RWPE1 (cell line): ENCODE measurements at regions not wholly inside any gene's neighbourhood (a gene's known extent, or its start where the extent isn't known, plus 50 kb on each side); places are given as distances from the start of the nearest gene placed in this dataset.
"Not testable (repeated sequence)": the region's sequence is repeated elsewhere in the genome, so short reads cannot be mapped to it uniquely, and the experiment has no call there.

Experiments
- CTCF ChIA-PET: fragments of 350-600 bp; sonication (Branson Sonifier 250); formaldehyde crosslinking; extraction: SDS; loops from one replicate; lab custom pipeline; 2021; lab: Yijun Ruan, JAX
- POLR2A ChIA-PET: fragments of 400-600 bp; formaldehyde crosslinking; extraction: SDS; loops from one replicate; lab custom pipeline; 2020; ENCODE audit warnings: antibody characterized with exemption; ENCODE audit not compliant: low non-redundant PET; lab: Yijun Ruan, JAX
- DNase-seq: peaks from one replicate; pipeline ENCODE4 v3.0.0; 2012; ENCODE audit warnings: low spot score
- H3K27ac ChIP-seq: fragments of 450-650 bp; 2 replicates; pipeline ENCODE4 v1.5.1; 2017
- TF ChIP-seq, protein P1 (sequence below): fragments of 450-650 bp; conservative IDR thresholded peaks from 2 replicates; pipeline ENCODE4 v1.5.1; 2017; ENCODE audit warnings: low read depth, mild to moderate bottlenecking

DNA sequence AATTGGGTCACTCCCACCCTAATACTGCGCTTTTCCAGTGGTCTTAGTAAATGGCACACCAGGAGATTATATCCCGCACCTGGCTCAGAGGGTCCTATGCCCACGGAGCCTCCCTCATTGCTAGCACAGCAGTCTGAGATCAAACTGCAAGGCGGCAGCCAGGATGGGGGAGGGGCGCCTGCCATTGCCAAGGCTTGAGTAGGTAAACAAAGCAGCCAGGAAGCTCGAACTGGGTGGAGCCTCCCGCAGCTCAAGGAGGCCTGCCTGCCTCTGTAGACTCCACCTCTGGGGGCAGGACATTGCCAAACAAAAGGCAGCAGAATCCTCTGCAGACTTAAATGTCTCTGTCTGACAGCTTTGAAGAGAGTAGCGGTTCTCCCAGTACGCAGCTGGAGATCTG lies 52.4 kb upstream of the PMPCB start:
- H3K27ac ChIP-seq, POLR2A ChIA-PET, CTCF ChIA-PET, DNase-seq: not testable (repeated sequence)

DNA sequence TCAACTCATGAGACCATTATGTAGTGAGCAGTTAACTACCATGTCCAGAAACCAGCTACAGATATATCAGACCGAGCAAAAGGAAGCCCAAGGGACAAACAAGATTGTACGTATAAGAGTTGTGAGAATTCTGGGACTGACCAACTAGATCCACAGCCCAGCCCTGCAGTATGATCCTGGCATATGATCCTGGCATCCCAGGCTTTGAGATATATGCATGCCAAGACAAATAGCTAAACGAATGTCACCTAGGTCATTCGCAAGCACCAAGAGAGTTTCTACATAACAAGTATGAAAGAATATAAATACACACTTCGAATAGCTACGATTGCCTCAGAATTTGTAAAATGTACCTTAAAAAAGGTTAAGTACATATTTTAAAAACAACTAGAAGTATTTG lies 56.4 kb upstream of the PMPCB start:
- CTCF ChIA-PET = interaction anchor here (0.6 kb wide), 1 partner anchor 815 kb away, joined by 3 read pairs; no protein-coding TSS in a partner anchor
- H3K27ac ChIP-seq = no peak overlapping the region
- TF ChIP-seq, protein P1, sequence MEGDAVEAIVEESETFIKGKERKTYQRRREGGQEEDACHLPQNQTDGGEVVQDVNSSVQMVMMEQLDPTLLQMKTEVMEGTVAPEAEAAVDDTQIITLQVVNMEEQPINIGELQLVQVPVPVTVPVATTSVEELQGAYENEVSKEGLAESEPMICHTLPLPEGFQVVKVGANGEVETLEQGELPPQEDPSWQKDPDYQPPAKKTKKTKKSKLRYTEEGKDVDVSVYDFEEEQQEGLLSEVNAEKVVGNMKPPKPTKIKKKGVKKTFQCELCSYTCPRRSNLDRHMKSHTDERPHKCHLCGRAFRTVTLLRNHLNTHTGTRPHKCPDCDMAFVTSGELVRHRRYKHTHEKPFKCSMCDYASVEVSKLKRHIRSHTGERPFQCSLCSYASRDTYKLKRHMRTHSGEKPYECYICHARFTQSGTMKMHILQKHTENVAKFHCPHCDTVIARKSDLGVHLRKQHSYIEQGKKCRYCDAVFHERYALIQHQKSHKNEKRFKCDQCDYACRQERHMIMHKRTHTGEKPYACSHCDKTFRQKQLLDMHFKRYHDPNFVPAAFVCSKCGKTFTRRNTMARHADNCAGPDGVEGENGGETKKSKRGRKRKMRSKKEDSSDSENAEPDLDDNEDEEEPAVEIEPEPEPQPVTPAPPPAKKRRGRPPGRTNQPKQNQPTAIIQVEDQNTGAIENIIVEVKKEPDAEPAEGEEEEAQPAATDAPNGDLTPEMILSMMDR = no peak
- DNase-seq = no peak
- POLR2A ChIA-PET = no interaction called here

DNA sequence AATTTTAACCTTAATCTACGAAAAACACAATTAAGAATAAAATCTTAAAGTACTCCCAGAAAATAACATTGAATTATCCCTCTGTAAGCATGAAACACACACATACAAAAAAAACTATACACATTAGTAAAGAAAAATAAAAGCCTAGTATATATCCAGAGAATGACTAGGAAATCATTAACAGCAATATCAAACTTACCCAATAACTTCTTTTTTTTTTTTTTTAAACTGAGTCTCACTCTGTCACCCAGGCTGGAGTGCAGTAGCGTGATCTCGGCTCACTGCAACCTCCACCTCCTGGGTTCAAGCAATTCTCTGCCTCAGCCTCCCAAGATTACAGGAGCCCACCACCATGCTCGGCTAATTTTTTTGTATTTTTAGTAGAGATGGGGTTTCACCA lies 61.4 kb upstream of the PMPCB start:
- DNase-seq, CTCF ChIA-PET, H3K27ac ChIP-seq, POLR2A ChIA-PET: not testable (repeated sequence)

DNA sequence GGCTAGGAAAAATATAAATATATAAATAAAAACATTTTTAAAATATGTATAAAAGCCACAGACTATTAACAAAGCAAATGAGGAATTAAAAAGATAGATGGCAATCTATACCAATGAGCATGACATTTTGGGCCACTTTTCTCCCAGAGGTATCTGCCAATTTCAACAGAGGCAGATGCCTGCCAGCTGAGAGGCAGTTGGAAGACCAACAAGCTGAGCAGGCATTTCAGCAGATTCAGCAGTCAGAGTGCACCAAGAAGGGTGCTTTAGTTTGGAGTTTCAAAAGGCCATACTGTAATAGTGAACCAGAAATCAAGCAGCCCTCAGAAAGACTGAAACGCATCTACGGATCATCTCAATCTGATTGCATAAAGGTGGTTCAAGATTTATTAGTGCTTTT lies 62.4 kb upstream of the PMPCB start:
- CTCF ChIA-PET, POLR2A ChIA-PET, DNase-seq, H3K27ac ChIP-seq: not testable (repeated sequence)

DNA sequence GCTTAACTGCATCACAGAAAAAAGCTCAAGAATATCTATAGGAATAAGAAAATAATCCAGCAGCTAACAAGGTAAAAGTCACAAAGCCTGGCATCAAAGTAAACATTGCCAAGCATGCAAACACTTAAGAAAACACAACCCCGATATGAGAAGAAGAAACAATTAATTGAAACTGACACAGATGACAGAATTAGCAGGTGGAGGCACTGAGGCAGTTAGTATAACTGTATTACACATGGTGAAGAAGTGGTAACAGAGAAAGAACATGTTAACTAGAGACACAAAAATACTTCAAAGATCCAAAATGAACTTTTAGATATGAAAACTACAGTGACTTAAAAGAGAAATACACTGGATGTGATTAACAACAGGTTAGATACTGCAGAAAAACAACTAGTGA lies 69.4 kb upstream of the PMPCB start:
- DNase-seq, POLR2A ChIA-PET, CTCF ChIA-PET, H3K27ac ChIP-seq: not testable (repeated sequence)

DNA sequence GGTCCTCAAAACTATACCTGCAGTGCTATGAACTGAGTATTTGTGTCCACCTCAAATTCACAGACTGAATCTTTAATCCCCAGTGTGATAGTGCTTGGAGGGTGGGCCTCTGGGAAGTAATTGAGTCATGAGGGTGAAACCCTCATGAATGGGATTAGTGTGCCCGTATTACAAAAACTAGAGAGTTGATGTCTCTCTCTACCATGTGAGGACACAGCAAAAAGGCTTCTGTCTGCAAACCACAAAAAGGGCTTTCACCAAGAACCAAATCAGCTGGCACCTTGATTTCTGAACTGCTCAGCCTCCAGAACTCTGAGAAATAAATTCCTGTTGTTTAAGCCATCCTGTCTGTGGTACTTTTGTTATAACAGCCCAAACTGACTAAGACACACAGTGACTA lies 71.4 kb upstream of the PMPCB start:
- CTCF ChIA-PET = interaction anchor here (0.7 kb wide), 1 partner anchor 143 kb away, joined by 5 read pairs; no protein-coding TSS in a partner anchor
- POLR2A ChIA-PET, H3K27ac ChIP-seq, DNase-seq: not testable (repeated sequence)

DNA sequence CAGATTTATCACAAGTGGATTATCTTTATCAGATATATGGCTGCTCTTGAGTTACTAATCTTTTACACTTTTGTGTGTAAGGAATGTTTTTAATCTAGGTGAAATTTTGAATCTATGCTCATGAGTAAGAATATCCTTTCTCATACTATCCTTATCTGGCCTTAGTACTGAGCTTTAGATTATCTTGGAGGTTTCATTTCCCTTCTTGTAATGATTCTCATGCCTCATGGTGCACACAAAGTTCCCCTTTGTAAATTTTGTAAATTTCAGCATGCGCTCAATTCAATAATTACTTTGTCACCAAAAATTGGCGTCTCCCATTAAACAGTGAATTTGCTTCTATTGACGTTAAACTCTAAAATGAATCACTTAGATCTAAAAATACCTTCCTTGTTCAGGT lies 74.2 kb upstream of the NAPEPLD start:
- POLR2A ChIA-PET, CTCF ChIA-PET, DNase-seq, H3K27ac ChIP-seq: not testable (repeated sequence)

DNA sequence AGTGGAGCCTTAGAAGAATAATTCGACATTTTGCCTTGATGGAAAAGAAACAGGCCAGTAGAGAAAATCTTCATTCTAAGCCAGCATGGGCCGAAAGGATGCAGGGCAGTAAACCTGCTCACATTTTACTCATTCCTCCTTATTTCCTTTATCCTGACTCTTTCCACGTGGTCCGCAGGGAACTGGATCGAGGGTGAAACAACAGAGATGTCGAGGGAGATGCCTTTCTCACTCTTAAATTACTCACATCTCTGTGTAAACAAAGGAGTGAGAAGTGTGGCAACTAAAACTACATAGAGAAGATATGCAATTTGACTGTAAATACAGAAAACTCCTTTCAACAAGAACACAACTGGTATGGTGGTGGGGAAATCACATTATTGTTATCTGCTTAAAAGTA lies 62.1 kb upstream of the NAPEPLD start:
- DNase-seq, CTCF ChIA-PET, H3K27ac ChIP-seq, POLR2A ChIA-PET: not testable (repeated sequence)

DNA sequence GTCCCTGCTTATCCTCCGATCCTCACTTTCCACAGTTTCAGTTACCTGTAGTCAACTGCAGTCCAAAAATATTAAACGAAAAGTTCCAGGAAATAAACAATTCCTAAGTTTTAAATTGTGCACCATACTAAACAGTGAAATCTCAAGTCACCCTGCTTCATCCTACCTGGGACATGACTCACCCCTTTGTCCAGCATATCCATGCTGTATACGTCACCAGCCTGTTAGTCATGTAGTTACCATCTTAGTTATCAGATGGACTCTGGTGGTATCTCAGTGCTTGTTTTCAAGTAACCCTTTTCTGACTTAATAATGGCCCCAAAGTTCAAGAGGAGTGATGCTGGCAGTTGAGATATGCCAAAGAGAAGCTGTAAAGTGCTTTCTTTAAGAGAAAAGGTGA lies 50.3 kb upstream of the NAPEPLD start:
- CTCF ChIA-PET, POLR2A ChIA-PET, H3K27ac ChIP-seq: not testable (repeated sequence)
- peak; percentile 0 for DNase-seq
